Left cardiac atrium (tissue), 4 donors: ENCODE measurements at regions not wholly inside any gene's neighbourhood (a gene's known extent, or its start where the extent isn't known, plus 50 kb on each side); places are given as distances from the start of the nearest gene placed in this dataset.
"Not testable (repeated sequence)": the region's sequence is repeated elsewhere in the genome, so short reads cannot be mapped to it uniquely, and the experiment has no call there.

Experiments
- ATAC-seq, 2 donors: fragments of 200-7000 bp; cut with Tn5 transposase; one replicate each; pipeline ENCODE4 v1.9.1; 2020; ENCODE audit warnings: mild to moderate bottlenecking in 2 of 2, moderate library complexity in 2 of 2
- DNase-seq: peaks from one replicate; pipeline ENCODE4 v3.0.0-alpha.2; 2020
- intact Hi-C, 2 donors: fragments of 100-400 bp; cut with DNase I; formaldehyde crosslinking; loops; one replicate each; pipeline versions ENCODE4 v1.14.1 to v1.15.1; 2022 to 2023
- donor health status: DM: no; HTN: yes; CAD: no.
- donor health status: DM: no; HTN: yes; CAD: no; lungs with severe emphysema.
- donor health status: DM: yes; HTN: yes; CAD: no.
- donor health status: Dilated cardiomyopathy.

GRCh38 chr13:24931450-24932251, 164.3 kb upstream of the PABPC3 start:
- no peak for DNase-seq
- ATAC-seq = peak in 1 of 2 donors; percentile 15
- intact Hi-C loops = no loop called here

- ATAC-seq = peak in 1 of 2 donors; percentile 31
- intact Hi-C loops, DNase-seq: not testable (repeated sequence)
Measured at GRCh38 chr13:24933106-24934023, 162.6 kb upstream of the PABPC3 start.

GRCh38 chr13:24934024-24934385, 161.9 kb upstream of the PABPC3 start:
- ATAC-seq = peak in 1 of 2 donors; percentile 62
- intact Hi-C loops, DNase-seq: not testable (repeated sequence)

GRCh38 chr13:24938966-24939365, 157.0 kb upstream of the PABPC3 start:
- intact Hi-C loops = no loop called here
- ATAC-seq (no peak), DNase-seq (no peak)

- ATAC-seq (peak; percentile 41 to 60), DNase-seq (peak; percentile 22)
- intact Hi-C loops = not testable (repeated sequence)
Measured at GRCh38 chr13:24941023-24941713, 154.8 kb upstream of the PABPC3 start.

- no peak for ATAC-seq
Measured at GRCh38 chr13:24943136-24943535, 152.8 kb upstream of the PABPC3 start.

GRCh38 chr13:24944073-24944472, 151.9 kb upstream of the PABPC3 start:
- intact Hi-C loops, DNase-seq: not testable (repeated sequence)

More at GRCh38 chr13:24943136-24943535, 152.8 kb upstream of the PABPC3 start:
- no peak for DNase-seq
- intact Hi-C loops = no loop called here

GRCh38 chr13:24948977-24949376, 147.0 kb upstream of the PABPC3 start:
- DNase-seq, intact Hi-C loops, ATAC-seq: not testable (repeated sequence)

More at GRCh38 chr13:24944073-24944472, 151.9 kb upstream of the PABPC3 start:
- ATAC-seq = not testable (repeated sequence)

- intact Hi-C loops, ATAC-seq, DNase-seq: not testable (repeated sequence)
Measured at GRCh38 chr13:24950611-24951010, 145.3 kb upstream of the PABPC3 start.

GRCh38 chr13:24967970-24968369, 128.0 kb upstream of the PABPC3 start:
- ATAC-seq, intact Hi-C loops, DNase-seq: not testable (repeated sequence)

GRCh38 chr13:24968416-24968815, 127.5 kb upstream of the PABPC3 start:
- intact Hi-C loops, DNase-seq, ATAC-seq: not testable (repeated sequence)

- DNase-seq, intact Hi-C loops, ATAC-seq: not testable (repeated sequence)
Measured at GRCh38 chr13:24973102-24973501, 122.8 kb upstream of the PABPC3 start.

- intact Hi-C loops, ATAC-seq, DNase-seq: not testable (repeated sequence)
Measured at GRCh38 chr13:24981181-24981803, 114.6 kb upstream of the PABPC3 start.

- intact Hi-C loops = no loop called here
Measured at GRCh38 chr13:24982333-24982999, 113.5 kb upstream of the PABPC3 start.

GRCh38 chr13:24983094-24983493, 112.8 kb upstream of the PABPC3 start:
- intact Hi-C loops = no loop called here
- ATAC-seq = no peak
- DNase-seq = no peak

More at GRCh38 chr13:24982333-24982999, 113.5 kb upstream of the PABPC3 start:
- DNase-seq (no peak), ATAC-seq (peak; percentile 50 to 71)

GRCh38 chr13:24984134-24984533, 111.8 kb upstream of the PABPC3 start:
- intact Hi-C loops = no loop called here
- ATAC-seq = no peak

GRCh38 chr13:24985107-24985506, 110.8 kb upstream of the PABPC3 start:
- intact Hi-C loops = no loop called here
- DNase-seq (no peak), ATAC-seq (no peak)

More at GRCh38 chr13:24984134-24984533, 111.8 kb upstream of the PABPC3 start:
- DNase-seq = no peak

GRCh38 chr13:24985896-24986295, 110.0 kb upstream of the PABPC3 start:
- no peak for DNase-seq
- ATAC-seq = no peak
- intact Hi-C loops = no loop called here
